ENCODE measurements at regions not wholly inside any gene's neighbourhood (a gene's known extent, or its start where the extent isn't known, plus 50 kb on each side); places are given as distances from the start of the nearest gene placed in this dataset.
"Not testable (repeated sequence)": the region's sequence is repeated elsewhere in the genome, so short reads cannot be mapped to it uniquely, and the experiment has no call there.

DNA sequence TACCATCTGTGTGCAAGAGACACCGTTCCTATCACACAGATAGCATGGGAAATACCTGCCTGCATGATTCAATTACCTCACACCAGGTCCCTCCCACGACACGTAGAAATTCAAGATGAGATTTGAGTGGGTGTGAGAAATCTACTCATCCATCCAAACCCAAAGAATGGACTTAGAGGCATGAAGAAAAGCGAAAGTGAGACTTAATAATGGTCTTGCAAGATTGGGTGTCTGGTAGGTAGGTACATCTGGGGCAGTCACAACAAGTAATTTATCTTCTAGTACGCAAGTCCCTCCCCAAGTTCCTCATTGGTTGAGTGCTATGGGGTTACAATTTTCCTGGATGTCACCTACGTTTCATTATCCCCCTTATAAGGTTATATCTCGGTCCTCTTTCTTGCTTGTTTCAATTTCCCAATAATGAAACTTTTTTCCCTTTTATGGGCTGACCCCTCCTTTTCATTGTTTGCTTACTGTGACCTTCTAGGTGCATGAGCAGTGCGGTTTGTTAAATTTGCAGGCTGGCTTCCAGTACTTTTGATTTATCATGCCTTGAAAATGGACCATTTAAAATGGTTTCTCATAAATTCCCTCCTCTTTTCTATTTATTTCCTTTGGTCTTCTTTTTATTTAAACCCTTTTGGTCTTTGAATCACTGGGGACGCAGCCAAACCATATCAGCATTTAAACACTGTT lies 63.1 kb upstream of the ZNF658 start:
- H3K9me3 Mint-ChIP-seq; CTCF ChIA-PET; H3K36me3 Mint-ChIP-seq; H3K27me3 Mint-ChIP-seq; POLR2A ChIA-PET; H3K27me3 ChIP-seq (ENCODE audit: insufficient read depth, low read length, poor library complexity, severe bottlenecking); H3K9me3 ChIP-seq (ENCODE audit: low read length); H3K36me3 ChIP-seq (ENCODE audit: insufficient read depth, low read length); H3K4me3 ChIP-seq (ENCODE audit: low read length); H3K4me3 Mint-ChIP-seq; H3K4me1 Mint-ChIP-seq; H3K4me1 ChIP-seq (ENCODE audit: insufficient read depth, low read length); DNase-seq; H3K27ac Mint-ChIP-seq; H3K27ac ChIP-seq (ENCODE audit: low read depth, low read length): not testable (repeated sequence)

Measured in CD8-positive, alpha-beta memory T cell (primary cell).